ENCODE measurements at regions not wholly inside any gene's neighbourhood (a gene's known extent, or its start where the extent isn't known, plus 50 kb on each side); places are given as distances from the start of the nearest gene placed in this dataset.
A peak's percentile ranks its signal among the peaks of the same experiment; 100 is the strongest.

DNA sequence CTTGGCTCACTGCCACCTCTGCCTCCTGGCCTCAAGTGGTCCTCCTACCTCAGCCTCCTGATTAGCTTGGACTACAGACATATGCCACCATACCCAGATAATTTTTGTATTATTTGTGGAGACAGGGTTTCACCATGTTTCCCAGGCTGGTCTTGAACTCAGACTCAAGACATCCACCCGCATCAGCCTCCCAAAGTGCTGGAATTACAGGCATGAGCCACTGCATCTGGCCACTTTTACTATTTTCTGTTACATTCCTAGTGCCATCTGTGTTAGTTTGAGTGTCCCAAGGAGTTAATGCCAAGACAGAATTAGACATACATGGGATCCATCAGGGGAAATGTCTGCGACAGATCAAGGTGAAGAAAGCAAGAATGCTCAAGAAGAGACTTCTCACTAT lies 288.2 kb upstream of the CTSO start:
- no peak for DNase-seq (ENCODE audit: low read depth)

DNA sequence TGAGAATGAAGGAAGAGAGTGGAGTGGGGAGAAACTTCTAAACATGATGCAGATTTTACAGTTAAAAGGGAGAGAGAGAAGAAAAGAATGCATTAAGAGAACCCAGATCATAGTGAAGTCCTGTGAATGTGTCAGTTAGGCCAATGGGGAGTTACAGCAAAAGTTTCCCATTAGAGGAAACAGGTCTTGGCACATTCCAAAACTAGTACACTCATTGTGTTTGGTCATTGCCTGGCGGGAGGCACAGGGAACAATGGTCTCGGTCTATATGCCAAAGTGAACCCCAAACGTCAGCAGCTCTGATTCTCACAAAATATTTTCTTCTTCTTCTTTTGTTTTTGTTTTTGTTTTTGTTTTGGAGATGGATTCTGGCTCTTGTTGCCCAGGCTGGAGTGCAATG lies 284.5 kb upstream of the CTSO start:
- DNase-seq (ENCODE audit: low read depth) = no peak

DNA sequence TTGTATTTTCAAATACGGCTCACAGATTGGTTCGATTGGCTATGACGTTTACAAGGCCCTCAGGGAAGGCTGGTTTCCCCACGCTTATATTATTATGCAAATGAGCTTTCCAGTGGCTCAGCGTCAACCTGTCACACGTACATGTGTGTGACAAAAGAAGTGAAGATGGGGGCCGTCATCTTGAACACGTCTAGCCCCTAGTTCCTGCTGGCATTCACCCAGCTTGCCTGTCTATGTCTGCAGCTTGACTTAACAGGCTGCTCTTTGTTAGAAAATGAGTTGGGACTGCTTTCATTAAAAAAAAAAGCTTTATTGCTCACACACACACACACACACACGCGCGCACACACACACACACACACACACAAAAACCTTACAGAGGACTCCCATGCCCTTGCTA lies 283.6 kb upstream of the CTSO start:
- no peak for DNase-seq (ENCODE audit: low read depth)

DNA sequence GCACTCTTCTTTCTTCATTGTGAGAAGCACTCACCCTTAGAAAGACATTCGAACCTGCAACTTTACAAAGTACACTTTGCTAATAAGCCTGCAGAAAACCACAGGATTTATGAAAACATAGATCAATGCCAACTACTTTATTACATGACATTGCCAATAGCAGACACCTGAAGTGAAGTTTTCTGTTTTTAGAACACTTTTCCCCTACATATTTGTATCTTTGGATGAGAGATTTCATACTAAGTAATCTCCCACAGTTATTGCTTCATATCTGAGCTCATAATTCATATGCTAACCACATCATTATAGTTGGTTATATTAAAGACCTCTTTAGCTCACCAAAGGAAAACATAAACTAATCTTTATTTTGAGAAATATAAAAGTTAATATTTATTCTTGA lies 276.5 kb upstream of the CTSO start:
- DNase-seq (ENCODE audit: low read depth) = no peak

DNA sequence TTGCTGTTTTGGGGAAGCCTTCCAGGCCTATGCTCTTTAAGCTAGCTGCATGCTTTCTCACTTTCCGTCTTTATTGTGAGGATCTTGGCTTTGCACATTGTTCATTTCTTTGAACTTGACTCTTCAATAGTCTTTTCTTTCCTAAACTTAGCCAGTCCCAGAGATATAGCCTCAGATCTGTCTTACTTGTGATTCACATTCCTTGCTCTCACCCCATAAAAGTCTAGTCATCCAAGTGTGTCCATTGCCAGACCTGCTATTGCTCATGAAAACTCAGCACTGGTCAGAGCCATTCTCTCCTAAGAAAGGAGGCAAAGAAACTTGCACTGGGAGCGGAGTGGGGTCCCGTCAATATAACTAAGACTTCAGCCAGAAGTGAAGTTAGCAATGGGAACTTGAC lies 275.0 kb upstream of the CTSO start:
- DNase-seq (ENCODE audit: low read depth) = no peak

DNA sequence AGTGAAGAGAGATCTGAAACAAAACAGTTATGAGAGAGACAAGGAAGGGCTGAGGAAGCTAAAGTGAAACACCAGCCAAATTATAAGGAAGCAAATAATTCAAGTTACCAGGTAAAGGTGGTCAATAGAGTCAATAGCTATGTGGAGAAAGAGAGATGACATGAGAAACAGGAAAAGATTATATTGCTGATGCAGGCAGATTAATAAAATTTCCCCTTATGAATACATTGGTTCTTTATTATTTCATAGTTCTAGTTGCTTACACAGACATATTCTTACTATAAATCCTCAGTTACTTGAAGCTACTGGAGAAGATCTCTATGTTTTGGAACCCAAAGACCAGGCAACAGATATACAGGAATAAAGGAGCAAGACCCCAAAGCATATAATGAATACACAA lies 273.7 kb upstream of the CTSO start:
- no peak for DNase-seq (ENCODE audit: low read depth)

DNA sequence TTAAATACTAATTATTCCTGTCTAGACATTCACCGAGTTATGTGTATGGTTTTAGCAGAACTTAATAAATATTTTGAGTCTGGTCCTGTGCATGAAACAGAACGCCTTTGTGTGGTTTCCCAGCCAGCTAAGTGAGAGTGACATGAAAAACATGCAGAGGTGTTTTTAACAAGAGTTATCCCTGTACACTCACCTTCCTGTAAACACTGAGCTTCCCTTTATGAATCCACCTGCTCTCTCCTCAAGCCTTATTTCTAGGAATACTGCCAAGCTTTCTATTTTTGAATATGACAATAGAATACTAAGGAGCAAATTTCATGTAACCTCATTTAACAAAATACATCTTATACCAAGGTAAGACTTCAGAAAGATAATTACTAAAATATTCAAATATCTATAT lies 270.3 kb upstream of the CTSO start:
- no peak for DNase-seq (ENCODE audit: low read depth)

DNA sequence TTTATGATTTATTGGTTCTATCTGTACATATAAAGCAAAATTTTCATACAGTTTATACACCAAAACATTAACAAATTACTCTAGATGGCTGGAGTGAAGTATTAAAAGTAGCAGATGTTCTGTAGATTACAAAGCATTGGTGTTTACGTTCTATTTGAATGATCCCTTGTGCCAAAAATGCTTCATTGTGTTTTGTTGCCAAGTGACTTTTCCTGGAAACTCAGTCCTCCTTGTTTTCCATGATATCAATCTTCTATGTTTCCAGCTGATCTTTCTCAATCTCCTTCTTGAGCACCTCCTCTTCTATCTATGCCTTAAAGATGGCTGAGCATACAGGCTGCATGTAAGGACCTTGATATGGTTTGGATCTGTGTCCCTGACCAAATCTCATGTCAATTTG lies 263.6 kb upstream of the CTSO start:
- no peak for DNase-seq (ENCODE audit: low read depth)

DNA sequence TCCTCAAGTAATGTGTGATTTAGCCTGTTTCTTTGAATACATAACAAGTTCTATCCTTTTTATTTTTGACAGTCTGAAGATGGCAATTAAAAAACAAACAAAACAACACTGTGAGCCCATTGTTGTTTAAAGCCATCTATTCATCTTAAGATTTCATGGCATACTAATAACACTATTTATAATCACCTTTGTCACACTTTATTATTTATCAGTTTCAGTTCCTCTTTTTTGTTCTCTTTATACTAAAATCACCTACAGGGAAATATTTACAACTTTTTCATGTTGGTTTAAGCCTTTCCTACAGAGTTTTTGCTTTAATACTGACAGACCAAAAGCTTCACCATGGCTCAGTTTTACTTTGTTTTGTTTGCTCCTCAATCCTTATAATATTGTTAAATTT lies 247.4 kb upstream of the CTSO start:
- DNase-seq (ENCODE audit: low read depth) = no peak

DNA sequence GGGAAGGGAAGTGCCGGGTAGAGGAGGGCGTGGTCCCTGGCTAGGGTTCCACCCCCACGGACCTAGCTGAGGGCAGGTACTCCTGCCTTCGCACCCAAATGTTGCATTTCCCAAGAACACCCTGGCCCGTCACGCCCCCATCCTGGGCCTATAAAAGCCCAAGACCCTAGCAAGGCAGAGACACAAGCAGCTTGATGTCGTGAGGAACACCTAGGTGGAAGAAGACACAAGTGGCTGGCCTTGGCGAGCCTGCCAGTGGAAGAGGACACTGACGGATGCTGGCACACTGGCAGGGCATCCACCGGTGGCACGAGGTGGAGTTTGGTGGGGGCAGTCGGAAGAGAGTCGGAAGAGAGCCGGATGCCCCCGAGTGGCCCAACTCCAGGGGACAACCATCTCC lies 244.8 kb upstream of the CTSO start:
- DNase-seq (ENCODE audit: low read depth) = no peak

DNA sequence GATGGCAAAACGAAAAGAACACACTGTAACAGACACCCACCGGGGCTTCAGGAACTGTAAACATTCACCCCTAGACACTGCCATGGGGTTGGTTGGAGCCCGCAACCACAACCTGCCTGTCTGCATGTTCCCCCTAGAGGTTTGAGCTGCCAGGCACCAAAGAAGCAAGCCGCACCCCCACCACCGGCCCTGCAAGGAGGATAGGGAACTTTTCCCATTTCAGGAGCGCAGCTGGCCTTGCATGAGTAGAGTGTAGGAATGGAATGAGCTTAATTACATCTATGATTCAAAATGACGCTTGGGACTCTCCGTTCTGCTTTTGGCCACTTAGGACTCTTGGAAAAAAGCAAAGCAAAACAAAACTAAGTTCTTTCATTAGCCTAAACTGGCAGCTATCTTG lies 243.6 kb upstream of the CTSO start:
- no peak for DNase-seq (ENCODE audit: low read depth)

DNA sequence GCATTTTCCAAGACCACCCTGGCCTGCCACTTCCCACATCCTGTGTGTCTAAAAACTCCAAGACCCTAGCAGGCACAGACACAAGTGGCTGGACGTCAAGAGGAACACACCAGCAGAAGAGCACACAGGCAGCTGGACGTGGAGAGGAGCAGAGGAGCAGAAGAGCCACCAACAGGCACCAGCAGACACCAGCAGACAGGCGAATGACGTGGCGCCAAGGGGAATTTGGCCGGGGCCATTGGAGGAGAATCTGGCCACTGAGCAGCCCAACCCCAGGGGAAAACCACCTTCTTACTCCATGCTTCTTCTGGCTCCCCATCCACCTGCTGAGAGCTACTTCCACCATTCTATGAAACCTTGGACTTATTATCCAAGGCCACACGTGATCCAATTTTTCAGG lies 243.1 kb upstream of the CTSO start:
- DNase-seq (ENCODE audit: low read depth) = no peak

DNA sequence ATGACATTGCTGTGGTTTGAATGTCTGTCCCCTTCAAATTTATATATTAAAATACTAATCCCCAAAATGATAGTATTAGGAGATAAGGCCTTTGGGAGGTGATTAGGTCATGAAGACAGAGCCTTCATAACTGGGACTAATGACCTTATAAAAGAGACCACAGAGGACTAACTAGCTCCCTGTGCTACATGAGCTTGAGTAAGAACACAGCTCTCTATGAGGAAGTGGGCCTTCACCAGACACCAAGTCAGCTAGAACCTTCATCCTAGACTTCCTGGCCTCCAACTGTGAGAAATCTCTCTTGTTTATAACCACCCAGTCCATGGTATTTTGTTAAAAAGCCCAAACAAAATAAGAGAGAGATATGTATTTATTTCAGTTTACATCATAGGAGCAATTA lies 242.2 kb upstream of the CTSO start:
- DNase-seq (ENCODE audit: low read depth) = no peak

DNA sequence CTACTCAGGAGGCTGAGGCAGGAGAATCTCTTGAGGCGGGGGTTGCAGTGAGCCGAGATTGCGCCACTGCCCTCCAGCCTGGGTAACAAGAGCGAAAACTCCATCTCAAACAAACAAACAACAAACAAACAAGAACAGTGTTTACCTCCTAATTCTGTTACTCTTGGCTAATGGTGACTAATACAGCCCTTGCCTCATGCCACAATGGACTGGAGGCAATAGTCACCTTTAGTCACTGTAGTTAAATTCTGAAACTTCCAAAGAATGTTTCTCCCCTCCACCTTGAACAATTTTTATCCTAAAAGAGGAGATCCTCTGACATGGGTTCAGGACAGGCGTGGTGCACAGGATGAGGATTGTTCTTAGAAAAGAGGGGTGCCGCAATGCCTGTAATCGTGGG lies 241.2 kb upstream of the CTSO start:
- no peak for DNase-seq (ENCODE audit: low read depth)

DNA sequence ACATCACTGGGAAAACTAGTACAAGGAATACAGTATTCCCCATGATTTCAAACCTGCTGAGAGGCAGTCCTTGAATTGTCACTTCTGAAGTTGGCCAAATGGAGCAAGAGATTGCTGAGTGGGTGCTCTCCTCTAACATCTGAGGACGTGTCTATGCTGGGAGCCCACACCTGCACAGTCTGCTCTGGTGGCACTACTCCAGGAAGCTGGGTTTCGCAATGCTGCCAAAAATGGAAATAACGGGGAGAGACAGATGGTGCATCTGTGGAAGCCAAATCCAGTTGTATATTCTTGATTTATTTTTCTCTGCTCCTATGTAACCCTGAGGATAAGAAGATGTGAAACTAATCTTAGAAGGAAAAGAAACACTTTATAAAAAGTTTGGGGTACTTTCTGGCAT lies 240.1 kb upstream of the CTSO start:
- DNase-seq (ENCODE audit: low read depth) = no peak

DNA sequence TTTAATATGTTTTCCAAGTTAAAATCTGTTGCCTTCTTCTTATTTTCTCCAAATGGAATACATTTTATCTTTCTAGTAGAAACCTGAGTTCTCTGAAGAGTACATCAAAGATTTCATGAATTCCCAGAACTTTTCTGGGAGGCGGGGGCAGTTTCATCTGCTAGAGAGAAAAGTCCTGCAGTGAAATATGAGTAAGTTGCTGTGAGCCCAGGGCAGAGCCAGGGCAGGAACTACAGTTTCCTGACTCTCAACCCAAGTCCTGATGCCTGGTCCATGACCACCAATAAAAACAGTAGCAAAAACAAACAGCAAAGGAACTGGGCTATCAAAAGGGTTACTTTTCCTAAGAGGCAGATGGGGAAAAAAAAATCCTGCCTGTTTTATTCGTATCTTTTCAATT lies 239.4 kb upstream of the CTSO start:
- no peak for DNase-seq (ENCODE audit: low read depth)

DNA sequence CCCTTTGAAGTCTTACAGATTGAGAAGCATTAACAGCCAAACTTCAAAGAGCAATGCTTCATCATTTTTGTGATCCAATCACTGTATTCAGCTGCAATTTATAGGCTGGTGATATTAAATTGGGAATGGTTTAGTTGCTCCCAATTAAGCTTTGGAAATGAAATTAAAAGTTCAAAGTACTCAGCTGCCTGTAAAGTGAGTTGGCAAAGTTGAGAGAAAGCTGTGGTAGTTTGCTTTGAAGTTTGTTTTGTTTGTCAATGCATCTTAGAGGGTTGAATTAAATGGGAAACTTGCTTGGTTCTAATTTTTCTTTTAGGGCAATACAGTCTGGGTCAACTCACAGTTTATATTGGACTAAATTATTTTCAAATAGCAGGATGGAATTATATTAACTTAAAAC lies 238.4 kb upstream of the CTSO start:
- DNase-seq (ENCODE audit: low read depth) = no peak

DNA sequence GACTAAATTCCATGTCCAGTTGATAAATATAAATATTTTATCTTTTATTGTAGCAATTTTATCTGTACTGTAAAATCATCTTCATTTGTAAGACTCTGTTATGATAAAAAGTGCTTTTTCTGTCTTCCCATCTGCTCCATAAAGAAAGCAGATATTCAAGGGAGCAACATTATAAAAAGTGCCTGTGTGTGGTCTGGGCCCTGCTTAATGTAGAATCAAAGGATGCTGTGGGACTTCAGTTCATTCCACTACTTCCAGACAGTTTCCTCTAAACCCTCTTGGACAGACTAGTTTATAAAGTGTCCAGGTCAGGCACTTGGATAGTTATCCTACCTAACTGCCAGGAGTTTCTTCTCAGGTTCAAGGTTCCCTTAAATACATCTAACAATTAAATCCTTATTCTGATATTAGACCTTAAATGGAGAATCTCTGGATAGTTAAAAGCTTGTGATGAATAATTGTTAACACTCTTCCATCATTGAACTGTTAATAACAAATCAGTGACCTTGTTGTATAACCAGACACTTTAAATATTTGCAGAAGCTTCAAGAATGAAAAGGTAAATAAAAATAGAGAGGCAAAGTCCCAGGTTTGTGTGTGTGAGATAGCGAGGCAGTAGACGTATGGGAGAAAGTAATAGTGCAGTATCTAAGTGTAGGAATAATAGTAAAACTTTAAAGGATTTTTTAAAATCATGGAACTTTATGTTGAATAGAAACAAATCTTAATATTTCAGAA lies 237.5 kb upstream of the CTSO start:
- DNase-seq (ENCODE audit: low read depth) = no peak

DNA sequence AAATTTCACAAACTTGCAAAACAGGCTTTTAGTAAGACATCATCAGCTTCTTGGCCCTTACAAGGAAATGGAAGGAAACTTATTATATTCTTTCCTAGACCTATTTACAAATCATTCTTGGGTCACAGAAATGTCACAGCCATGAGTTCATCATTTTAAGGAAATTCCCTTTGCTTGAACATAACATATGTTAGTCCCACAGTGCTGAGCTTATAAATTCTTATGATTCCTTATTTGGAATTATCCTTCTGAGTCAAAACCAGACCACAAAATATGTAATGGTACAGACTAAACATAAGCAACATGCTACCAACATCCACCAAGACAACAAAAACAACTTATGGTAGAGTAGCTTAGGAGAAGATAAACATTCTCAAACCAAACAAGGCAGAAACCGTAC lies 236.9 kb upstream of the CTSO start:
- DNase-seq (ENCODE audit: low read depth) = peak; percentile 19

DNA sequence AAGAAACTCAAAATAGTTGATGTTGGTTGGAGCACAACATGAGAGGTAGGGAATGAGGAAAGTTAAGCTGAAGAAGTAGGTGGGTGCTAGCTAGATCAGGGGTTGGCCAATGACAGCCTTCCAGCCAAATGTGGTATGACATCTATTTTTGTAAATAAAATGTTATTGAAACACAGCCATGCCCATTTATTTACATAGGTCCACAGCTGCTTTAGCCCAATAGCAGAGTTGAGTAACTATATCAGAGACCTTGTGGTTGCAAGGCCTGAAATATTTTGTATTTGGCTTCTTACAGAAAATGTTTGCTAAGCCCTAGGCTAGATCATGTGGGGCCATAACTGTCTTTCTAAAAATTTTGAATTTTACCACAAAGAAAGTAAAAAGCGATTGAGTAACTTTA lies 234.9 kb upstream of the CTSO start:
- DNase-seq (ENCODE audit: low read depth) = no peak

DNA sequence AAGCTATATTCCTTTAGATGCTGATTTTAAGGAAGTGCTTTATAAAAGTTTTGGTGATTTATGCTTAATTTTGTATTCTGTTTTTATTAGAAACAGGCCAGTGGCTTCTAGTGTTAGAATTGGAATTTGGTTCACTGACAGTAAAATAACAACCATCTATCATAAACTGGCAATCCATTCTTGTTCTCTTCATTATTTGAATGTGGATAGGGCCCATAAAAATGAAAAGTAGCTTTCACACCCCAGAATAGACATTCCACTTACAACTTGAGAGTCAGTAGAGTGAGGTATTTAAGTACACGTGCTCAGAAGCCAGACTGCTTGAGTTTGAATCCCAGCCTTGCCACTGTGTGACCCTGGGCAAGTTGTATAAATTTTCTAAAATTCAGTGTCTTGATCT lies 232.4 kb upstream of the CTSO start:
- DNase-seq (ENCODE audit: low read depth) = no peak

DNA sequence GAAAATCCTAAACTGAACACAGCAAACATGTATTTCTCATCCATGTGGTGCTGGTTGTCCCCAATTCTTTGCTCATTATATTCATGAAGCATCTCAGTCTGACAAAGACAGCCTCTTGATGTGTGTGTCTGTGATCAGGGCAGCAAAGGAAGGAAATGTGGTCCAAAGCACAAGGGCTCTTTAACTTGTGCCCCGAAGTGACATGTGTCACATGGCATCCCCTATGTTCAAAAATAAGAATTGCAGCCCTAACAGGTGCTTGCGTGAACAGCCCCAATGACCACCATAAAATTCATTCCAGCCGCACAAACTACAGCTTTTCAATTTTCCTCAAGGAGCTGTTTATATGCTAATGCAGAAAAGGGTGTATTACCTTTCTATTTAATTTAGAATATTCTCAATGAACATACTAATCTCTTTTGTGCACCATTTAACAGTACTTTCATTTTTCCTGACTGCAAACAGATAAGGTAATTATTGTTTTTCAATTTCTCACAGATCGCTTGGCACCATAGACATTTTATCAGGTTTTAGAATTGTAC lies 231.9 kb upstream of the CTSO start:
- DNase-seq (ENCODE audit: low read depth) = no peak

DNA sequence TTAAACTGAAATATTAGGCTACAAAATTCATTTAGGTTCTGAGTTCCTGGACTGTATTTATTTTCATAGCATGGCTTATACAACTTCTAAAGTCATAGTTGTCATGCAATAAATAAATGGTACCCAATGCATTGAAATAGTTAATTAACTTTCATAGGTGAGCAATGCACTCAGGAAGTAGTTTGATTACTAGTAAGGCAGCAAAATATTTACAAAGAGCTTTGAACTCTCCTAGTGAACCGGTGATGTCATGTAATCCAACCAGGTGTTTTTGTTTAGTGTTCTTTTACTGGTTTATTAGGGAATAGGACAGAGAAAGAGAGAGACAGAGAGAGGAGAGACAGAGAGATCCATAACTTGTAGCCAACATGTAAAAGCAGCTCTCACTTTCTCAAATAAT lies 228.6 kb upstream of the CTSO start:
- no peak for DNase-seq (ENCODE audit: low read depth)

DNA sequence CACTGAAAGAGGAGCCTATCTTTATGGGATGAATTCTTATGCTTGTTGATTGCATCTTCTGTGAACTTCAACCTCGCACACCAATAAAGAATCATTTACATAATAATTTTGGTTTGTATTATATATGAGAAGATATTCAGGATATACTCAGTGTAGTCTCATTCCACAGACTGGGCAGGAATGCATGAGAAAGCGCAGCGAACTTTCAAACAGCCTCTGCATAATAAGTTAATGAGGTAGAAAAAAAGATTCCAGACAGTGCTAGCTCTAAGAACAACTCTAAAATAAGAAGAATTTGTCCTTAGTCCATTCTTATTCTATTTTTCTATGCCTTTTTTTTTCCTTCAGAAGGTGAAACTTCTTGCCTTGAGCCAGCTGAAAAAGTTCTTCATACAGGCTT lies 224.3 kb upstream of the CTSO start:
- no peak for DNase-seq (ENCODE audit: low read depth)

DNA sequence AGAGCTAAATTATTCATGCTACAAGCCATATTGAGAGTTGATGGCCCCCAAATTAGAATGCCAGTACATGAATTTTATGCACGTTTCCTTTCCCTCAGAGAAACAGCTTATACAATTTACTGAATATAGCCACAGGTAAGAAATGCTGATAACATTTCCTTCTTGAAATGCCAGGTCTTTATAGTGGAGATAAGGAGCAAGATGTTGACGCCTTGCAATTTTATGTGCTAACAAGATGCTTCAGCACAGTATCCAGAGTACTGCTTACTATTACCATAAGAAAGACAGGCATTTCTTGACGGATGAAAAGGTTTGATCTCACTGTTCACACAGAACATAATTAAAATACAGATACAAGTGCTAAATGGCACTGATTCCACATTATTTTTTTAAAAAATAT lies 223.2 kb upstream of the CTSO start:
- DNase-seq (ENCODE audit: low read depth) = no peak

All from HS-27A (cell line).